ENCODE measurements at regions not wholly inside any gene's neighbourhood (a gene's known extent, or its start where the extent isn't known, plus 50 kb on each side); places are given as distances from the start of the nearest gene placed in this dataset.
A peak's percentile ranks its signal among the peaks of the same experiment; 100 is the strongest.
"Not testable (repeated sequence)": the region's sequence is repeated elsewhere in the genome, so short reads cannot be mapped to it uniquely, and the experiment has no call there.

GRCh38 chr9:29450343-29450875, 1877.1 kb upstream of the C9orf72 start:
- not testable (repeated sequence) for DNase-seq

DNA sequence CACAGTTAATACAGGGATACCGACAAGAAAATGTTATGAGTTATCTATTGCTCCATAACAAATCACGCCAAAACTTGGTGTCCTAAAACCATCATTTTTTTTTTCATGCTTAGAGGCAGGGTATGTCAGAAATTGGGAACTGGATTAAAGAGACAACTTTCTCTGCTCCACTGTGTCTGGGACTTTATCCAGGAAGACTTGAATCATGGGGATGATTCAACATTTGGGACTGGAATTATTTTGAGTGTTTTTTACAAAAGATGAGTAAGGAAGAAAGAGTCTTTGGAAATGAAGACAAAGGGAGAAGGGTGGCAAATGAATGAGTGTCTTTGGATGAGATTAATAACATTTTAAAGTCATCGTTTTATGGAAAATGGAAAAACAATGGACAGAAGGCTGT, 1883.7 kb upstream of the C9orf72 start:
- no peak for DNase-seq

DNA sequence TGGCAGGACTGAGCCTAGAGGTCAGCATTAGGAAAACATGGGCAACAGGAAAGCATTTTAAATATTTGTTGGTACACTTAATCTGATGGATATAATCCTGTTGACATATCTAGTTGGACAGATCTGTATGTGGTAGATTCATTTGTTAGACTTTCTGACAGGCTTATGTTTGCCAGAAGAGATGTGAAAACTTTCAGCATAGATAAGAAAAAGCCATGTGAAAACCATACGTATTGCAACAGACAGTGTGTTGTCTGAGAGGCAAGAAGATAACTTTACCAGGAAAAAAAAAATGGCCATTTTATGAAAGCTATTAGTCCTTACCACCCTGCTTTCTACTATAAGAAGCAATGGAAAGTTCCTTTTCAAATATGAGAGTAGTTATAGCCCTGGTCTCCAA, 1902.2 kb upstream of the C9orf72 start:
- no peak for DNase-seq

DNA sequence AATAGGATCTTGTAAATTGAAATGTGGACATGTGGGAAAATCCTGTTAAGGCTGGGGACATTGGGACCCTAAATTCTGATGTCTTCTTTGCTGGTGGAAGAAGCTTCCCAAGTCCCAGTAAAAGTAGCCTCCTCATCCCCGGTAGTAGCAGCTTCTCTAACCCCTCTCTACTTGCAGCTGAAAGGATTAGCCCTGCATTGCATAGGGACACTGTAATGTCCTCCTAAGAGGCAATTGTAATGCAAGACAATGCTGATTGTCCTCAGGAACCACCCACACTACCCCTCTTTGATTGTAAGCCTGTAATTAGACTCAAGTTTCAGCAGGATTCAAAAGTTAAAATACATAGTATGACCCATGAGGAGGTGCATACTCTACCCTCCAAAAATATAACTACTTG, 1938.4 kb upstream of the C9orf72 start:
- DNase-seq = no peak

- DNase-seq = no peak
Observed at GRCh38 chr9:29514336-29514735, 1941.1 kb upstream of the C9orf72 start.

GRCh38 chr9:29514862-29515261, 1941.6 kb upstream of the C9orf72 start:
- DNase-seq = no peak

DNA sequence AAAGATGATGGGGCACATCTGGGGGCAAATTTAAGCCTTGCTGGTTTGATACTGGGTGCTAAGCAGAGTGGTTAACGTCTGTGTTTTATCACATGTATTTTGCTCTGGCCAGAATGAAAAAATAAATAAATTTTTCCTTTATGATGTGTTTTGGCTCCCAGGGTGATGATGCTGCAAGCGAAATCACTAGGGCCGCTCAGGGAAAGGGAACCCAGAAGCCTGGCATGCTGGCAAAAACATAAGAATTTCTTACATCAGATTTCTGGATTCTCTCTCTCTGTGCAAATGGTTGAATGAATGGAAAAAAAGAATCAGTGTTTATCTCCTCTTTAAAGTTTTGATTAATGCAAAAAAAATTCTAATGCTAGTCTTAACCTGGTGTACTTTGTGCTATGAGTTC, 1975.2 kb upstream of the C9orf72 start:
- no peak for DNase-seq

DNA sequence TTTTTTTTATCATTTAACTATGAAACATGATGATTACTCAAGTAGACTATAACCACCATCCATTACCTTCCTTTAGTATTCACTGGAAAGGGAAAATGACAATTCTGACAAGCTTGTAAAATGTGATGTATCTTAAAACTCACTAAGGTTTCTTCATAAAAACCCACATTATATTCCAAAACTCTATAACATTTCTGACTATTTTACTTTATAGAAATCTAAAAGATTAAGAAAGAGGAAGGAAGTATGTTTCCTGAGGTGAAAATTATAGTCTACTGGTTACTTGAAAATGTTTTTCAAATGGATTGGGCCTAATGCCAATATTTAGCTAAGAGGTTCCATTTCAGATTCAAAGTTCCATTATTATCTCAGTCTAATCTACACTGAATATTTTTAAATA, 1982.2 kb upstream of the C9orf72 start:
- DNase-seq = no peak

- peak in 1 of 2 experiments; percentile 51 for DNase-seq
Observed at GRCh38 chr9:29556317-29556716, 1983.0 kb upstream of the C9orf72 start.

- no peak for DNase-seq
Observed at GRCh38 chr9:29556746-29557145, 1983.5 kb upstream of the C9orf72 start.

DNA sequence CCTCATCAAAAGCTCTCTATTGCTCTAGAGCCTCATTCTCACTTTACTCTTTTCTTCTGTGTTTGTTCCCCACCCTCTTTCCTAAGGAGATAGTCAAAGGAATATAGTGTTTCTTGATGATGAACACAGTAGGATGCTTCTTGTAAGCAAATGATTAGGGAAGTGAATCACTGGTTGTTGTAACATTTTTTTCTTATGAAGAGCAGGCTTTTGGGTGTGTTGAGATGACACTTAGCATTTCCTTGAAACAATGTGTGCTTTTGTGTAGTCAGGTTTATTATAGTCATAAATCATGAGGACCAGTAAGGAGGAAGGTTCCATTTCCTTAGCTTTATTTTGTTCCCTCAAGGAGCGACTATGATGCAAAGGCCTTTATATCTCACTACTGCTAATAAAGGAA, 1991.3 kb upstream of the C9orf72 start:
- peak in 1 of 2 experiments; percentile 7 for DNase-seq

DNA sequence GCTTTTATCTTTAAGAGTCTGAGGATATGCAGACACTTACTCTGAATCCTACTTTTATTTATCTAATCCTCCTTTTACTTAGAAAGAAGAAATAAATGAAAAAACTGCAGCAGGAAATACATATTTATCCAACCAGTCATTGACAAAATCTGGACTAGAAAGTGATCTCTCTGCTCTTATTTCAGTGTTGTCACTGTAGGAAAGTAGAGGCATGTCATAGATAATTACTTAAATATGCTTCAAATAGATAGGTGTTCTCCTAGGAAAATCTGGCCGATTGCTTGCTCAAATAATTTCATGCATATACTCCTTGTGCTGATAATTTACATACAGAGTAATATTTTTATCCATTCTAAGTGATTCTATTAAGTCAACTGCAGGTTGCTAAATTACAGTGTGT, 2001.9 kb upstream of the C9orf72 start:
- DNase-seq = no peak

GRCh38 chr9:29588361-29588760, 2015.1 kb upstream of the C9orf72 start:
- no peak for DNase-seq

DNA sequence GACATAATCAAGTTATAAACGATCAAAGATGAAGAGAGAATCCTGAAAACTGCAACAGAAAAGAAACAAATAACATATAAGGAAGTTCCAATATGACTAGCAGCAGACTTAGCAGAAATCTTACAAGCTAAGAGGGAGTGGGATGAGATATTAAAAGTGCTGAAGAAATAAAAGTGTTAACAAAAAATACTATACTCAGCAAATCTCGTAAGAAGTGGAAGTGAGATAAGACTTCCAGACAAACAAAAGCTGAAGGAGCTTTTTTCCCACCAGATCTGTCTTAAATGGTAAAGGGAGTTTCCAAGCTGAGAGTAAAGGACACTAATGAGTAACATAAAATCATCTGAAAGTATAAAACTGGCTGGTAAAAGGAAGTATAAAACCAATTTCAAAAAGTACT, 2036.0 kb upstream of the C9orf72 start:
- DNase-seq = no peak

GRCh38 chr9:29613773-29614172, 2040.5 kb upstream of the C9orf72 start:
- no peak for DNase-seq

- no peak for DNase-seq
Observed at GRCh38 chr9:29616844-29617243, 2043.6 kb upstream of the C9orf72 start.

GRCh38 chr9:29625292-29625731, 2052.0 kb upstream of the C9orf72 start:
- no peak for DNase-seq

DNA sequence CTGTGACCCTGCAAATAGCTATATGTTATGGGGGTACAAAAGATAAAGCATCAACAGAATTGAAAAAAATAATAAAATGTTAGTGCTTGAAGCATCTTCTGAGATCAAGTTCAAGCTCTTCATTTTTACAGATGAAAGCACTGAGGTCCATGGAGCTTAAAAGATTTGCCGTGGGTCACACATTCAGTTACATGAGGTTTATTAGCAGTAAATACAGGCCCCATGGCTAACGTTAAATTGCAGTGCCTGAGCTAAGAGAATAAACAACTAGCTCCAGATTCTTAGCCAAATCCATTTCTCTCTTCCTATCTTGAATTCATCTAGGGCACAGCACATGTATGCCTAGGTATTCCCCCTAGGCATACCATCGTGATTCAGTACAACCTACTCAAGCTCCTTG, 2052.7 kb upstream of the C9orf72 start:
- no peak for DNase-seq

GRCh38 chr9:29628856-29629255, 2055.6 kb upstream of the C9orf72 start:
- not testable (repeated sequence) for DNase-seq

GRCh38 chr9:29637471-29638237, 2064.4 kb upstream of the C9orf72 start:
- DNase-seq = no peak

DNA sequence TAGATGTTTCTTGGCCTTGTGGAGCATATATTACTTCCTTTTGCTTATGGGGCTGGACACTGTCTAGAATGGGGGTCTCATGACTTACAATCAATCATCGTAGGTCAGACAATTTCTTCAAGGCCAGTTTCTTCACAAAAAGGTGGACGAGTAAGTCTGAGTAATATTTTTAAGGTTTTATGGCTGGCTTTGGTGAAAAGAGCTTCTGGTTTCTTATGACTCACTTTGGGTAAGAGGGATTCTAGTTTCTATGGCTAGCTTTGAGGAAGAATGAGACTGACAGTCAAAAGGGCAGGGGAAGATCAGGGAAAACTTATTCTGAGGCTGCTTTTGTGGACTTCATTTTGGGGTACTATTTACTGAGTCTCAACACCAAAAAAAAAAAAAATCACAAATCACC, 2067.2 kb upstream of the C9orf72 start:
- DNase-seq = no peak

DNA sequence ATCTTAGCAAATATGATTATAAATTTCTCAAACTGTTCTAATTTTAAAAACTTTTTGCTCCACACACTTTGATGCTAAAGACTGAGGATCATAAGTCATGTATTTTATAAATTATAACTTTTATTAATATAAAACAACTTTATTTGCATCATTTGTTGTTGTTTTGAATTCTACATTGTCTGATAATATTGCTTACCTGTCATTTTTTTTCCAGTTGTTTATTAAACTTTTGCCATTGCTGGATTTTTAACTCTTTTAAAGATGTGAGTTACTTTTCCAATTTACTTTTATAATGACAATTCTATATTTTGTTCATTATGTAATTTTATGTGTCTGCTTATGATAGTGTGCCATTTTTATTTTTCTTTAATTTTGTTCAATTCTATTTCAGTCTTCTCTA, 2071.2 kb upstream of the C9orf72 start:
- DNase-seq = no peak

DNA sequence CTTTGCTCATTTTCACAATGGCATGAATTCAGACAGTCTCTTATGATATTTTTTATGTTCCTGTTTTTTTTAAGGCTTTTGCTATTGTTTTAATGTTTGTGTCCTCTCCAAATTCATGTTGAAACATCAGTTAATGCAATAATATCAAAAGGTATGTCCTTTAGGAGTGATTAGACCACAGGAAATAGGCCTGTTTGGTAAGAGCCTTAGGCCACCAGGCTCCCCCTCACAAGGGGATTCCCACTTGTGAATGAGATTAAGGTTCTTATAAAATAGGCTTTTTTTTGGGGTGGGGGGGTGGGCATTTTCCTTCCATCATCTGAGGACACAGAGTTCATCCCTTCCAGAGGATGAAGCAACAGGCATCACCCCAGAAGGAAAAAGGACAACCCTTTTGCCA, 2074.2 kb upstream of the C9orf72 start:
- DNase-seq = no peak

- DNase-seq = no peak
Observed at GRCh38 chr9:29648132-29648531, 2074.9 kb upstream of the C9orf72 start.

DNA sequence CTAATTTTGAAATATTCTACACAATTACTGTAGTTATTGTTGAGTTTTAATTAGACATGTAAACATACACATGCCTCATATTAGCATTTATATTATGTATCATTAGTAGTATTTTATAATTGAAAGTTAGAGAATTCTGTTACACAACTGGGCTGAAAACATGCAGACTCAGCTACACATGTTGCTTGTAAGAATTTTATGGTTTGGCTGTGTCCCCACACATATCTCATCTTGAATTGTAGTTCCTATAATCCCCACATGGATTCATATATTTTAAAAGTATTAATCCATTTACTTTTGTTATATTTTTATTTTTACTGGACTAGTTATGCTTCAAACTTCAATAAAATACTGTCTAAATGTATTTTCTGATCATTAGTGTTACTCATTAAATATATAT, 2075.3 kb upstream of the C9orf72 start:
- no peak for DNase-seq

Measured in SW 1271 (cell line).